Daoy (cell line): ENCODE measurements at regions not wholly inside any gene's neighbourhood (a gene's known extent, or its start where the extent isn't known, plus 50 kb on each side); places are given as distances from the start of the nearest gene placed in this dataset.
"Not testable (repeated sequence)": the region's sequence is repeated elsewhere in the genome, so short reads cannot be mapped to it uniquely, and the experiment has no call there.

ENCODE experiments used
- DNase-seq: peaks from one replicate; pipeline ENCODE4 v3.0.0-alpha.2; 2015; ENCODE audit warnings: low read depth

- no peak for DNase-seq
Observed at GRCh38 chr2:225244933-225245332, 154.6 kb upstream of the NYAP2 start.

GRCh38 chr2:225236769-225237323 is 162.7 kb upstream of the NYAP2 start:
- DNase-seq: no peak

DNA sequence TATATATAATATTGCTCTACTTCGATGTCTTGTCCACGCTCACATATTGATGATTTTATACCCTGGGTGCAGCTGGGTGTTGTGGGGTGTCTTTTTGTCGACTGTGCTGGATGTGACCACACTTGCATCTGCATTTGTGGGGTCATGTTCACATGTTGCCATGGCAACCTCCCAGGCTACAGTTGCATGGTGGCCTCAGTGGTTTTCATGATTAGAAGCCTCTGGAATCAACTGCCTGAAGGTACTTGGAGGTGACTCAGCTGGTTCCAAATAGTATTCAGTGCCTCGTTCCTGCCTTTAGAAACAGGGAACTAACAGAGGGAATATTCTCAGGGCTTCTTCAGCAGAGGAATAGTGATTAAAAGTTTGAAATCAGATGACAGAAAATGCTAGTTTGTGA is 166.3 kb upstream of the NYAP2 start:
- DNase-seq: peak; percentile 14

GRCh38 chr2:225231900-225232299 is 167.6 kb upstream of the NYAP2 start:
- DNase-seq: no peak

GRCh38 chr2:225229346-225229745 is 170.2 kb upstream of the NYAP2 start:
- not testable (repeated sequence) for DNase-seq

DNA sequence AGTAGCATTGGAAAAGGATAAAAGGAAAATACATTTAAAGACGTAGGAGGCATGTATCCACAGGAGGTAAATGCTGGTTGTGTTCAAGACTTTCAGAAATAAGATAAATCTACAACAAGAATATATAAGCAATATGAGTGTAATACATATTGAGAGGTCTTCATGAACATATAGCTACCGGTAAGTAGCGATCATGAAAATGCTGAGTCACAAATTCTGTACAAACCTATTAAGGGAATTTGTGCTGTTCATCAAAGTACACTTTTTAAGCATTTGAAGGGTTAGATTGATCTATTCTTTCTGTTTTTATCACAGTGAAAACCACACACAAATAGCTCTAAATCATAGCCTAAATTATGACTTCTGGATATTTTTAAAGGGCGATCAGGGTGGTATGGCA is 173.1 kb upstream of the NYAP2 start:
- DNase-seq: no peak

GRCh38 chr2:225223301-225223700 is 176.2 kb upstream of the NYAP2 start:
- no peak for DNase-seq

- DNase-seq: no peak
Observed at GRCh38 chr2:225207471-225207870, 165.2 kb upstream of the DOCK10 start.

GRCh38 chr2:225207043-225207442 is 164.8 kb upstream of the DOCK10 start:
- DNase-seq: no peak

DNA sequence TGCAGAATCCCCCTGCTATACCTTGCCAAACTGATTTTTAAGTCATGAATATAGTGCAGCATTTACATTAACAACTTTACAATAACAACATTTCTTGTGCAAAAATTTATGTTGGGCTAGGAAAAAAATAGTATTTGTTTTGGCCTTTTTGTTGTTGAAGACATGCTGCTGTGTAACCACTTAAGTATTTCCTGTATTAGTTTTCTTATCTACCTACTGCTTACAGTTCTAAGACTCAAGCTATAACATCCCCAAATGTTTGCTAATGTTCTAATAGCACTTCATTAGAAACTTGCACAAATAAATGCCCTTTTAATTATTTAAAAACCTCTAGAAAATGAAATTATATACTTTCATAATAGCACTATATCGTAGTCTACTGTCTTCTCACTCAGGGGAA is 154.3 kb upstream of the DOCK10 start:
- no peak for DNase-seq

- DNase-seq: no peak
Observed at GRCh38 chr2:225192869-225193268, 150.6 kb upstream of the DOCK10 start.

- no peak for DNase-seq
Observed at GRCh38 chr2:225190987-225191386, 148.7 kb upstream of the DOCK10 start.

GRCh38 chr2:225184948-225185347 is 142.7 kb upstream of the DOCK10 start:
- DNase-seq: no peak

- no peak for DNase-seq
Observed at GRCh38 chr2:225182126-225182525, 139.9 kb upstream of the DOCK10 start.

DNA sequence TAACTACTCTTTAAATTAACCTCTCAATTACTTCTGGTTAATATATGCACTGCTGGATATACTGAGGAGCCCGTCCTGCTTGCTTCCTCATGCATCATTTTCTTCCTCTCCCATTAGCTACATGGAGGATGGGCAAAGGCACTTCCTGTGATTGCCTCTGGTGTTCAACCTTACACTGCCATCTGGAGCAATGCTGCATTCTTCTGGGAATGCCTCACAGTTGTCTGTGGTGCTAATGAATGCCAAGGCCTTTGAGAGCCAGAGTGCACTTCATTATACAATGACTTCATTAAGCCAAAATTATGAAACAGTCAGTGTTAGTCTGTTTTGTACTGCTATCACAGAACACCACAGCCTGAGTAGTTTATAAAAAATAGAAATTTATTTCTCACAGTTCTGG is 134.8 kb upstream of the DOCK10 start:
- peak; percentile 7 for DNase-seq

DNA sequence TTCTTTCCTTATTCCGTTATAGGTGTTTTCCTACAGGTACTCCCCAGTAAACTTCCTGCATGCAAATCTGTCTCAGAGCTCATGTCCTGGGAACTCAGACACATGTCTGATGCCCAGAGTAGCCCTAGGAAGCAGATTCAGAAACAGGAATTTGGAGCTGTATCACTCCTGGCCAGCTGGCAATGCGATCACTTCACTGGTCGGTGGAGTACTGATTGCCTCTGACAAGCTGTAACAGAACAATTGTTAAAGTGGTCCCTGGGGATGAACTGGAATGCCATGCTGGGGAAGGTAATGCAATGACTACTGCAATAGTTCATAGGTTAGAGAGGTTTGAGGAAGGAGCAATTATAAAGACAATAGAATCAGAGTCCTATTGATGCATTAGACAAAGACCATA is 131.6 kb upstream of the DOCK10 start:
- DNase-seq: no peak

GRCh38 chr2:225171350-225171749 is 129.1 kb upstream of the DOCK10 start:
- DNase-seq: no peak

GRCh38 chr2:225170162-225170561 is 127.9 kb upstream of the DOCK10 start:
- DNase-seq: no peak

DNA sequence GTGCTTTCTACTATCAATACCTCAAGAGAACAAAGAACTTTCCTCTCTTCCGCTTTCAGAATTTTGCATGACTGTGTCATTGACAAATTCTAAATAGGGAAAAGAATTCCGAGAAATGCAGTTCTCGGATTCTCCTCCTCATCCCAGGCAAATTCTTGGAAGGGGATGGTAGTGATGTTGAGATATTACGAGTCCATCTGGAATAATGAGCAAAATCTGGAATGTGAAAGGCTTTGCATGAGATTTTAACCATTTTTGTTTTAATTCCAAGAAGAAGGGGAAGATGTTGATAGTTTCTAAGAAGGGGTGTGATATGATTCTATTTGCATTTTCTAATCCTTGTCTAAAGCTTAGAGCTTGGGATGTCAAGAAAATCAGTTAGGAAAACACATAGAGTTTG is 127.1 kb upstream of the DOCK10 start:
- no peak for DNase-seq

DNA sequence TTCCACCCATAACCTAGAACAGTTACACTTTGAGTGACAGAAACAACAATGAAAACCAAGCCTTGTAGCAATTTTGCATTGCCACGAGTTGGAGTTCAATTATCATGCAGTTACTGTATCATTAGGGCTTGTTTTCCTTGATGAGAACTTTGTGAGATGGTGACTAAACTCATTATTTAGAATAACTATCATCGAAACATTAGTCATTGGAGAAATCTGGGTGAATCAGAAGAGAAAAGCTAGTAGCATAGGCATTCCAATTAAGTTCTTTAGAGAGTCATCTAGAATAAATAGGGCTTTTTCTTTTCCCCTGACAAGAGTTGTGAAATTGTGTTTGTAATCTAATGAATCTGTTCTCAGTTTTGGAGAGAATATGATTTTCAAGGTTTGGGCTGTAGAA is 122.8 kb upstream of the DOCK10 start:
- DNase-seq: no peak

DNA sequence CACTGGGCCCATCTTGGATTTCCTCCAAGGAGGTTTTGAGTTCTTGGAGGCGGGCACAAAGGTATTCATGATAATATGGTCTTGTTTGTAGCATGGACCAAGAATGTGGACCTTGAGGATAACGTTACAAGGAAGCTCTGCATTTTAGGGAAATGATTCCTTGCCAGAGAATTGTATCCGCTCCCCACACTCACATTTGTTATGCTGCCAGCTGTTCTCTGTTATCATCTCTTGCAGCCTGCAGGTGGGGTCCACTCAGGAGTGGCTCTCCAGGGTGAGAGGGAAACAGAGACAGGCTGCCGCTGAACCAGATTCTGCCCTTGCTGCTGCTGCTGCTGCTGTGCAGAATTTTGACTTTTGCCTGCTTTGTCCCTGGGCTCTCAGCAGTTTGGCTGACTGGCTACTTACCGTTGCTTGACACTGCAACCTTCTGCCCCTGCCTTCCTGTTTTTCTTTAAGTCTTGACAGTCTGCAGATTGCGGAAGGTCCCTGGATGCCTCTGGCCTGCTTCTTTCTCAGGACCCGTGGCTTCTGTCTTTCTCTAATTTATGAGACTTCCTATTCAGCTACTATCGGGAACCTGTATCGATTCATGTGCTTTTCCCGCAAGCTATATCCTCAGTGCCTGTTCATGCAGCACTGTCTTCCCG is 122.3 kb upstream of the DOCK10 start:
- DNase-seq: no peak

- DNase-seq: no peak
Observed at GRCh38 chr2:225158360-225158759, 116.1 kb upstream of the DOCK10 start.

DNA sequence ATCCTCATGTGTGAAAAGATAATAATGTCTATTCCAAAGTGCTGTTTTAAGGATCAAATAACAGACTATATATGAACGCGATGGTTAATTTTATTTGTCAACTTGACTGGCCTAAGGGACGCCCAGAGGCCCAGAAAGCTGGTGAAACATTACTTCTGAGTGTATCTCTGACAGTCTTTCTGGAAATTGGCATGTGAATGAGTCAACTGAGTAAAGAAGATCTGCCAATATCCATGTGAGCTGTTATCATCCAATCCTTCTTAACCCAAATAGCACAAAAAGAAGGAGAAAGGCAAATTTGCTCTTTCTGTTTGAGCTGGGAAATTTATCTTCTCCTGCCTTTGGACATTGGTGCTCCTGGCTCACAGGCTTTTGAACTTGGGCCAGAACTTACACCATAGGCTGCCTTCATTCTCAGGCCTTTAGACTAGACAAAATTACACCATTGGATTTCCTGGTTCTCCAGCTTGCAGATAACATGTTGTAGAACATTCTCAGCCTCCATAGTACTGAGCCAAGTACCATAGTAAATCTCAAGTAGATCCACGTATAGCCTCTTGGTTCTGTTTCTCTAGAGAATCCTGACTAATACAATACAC is 114.7 kb upstream of the DOCK10 start:
- no peak for DNase-seq

GRCh38 chr2:225140723-225141122 is 98.5 kb upstream of the DOCK10 start:
- DNase-seq: no peak
